ENCODE measurements at regions not wholly inside any gene's neighbourhood (a gene's known extent, or its start where the extent isn't known, plus 50 kb on each side); places are given as distances from the start of the nearest gene placed in this dataset.
"Not testable (repeated sequence)": the region's sequence is repeated elsewhere in the genome, so short reads cannot be mapped to it uniquely, and the experiment has no call there.

DNA sequence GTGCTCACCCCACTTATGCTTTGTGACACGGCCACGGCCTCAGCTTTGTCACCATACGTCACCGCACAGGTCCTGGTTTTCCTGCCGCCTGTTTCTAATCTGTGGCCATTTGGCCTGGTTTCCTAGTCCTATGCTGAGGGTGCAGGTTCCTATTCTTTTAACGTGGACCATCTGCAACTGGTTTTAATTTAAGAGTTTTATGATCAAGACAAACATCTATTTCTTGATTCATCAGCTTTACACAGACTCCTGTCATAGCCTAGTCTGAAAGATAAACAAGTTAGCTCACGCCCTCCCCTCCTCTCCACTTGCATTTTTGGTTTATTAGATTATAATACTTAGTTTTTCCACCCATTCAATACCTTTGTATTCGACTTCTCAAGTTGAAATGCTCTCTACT, 97.5 kb upstream of the RPS6KA2 start:
- no peak for DNase-seq (ENCODE audit: low spot score)

DNA sequence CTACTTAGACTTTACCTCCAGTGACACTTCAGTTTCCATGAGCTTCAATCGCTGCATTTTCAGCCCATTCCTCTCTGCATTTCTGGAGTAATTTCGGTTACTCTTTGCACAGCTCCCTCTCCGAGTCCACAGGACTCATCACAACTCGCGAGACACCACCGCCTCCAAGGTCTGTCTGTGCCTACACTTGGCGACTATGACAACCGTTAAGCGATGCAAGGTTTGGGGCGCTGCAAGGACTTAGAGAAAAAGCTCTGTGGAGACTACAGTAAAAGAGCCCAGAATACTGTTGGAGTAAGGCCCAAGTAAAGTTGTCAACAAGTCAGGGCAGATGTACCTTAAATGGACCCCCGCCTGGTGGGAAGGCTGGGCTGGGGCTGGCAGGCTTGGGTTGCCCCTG, 95.7 kb upstream of the RPS6KA2 start:
- DNase-seq (ENCODE audit: low spot score), result no peak

DNA sequence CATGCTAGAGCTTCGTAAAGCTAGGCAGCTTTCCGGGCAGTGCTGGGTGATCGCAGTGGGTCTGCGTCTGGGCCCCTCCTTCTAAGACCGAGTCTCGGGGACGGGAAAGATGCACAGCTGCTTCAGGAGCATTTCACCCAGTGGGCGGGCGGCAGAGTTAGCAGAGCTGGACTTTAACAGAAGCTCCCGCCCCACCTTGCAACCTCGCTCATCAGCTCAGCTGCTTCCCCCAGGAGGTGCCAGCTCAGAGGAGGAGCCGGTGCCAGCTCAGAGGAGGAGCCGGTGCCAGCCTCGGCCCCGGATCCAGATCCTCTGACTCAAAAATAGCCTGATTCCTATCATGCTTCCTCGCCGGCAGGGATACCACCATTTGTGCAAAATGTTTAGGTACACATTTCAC, 94.5 kb upstream of the RPS6KA2 start:
- DNase-seq (ENCODE audit: low spot score), result no peak

DNA sequence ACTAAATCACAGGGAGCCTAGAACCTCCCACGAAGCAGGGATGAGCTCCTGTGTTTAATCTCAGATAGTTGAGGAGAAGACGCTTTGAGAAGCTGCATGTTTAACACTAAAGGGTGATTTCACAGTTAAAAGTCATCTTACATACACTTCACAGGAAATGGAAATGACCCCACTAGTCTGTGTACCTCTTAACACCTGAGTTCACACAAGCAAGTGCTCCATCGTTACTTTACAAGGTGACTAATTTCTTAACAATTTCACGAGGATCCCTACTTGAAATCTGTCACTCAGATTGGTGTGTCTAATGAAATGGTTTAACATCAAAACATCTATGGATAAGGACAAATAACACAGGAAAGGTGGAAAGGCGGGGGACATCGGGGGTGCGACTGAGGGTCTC, 93.8 kb upstream of the RPS6KA2 start:
- DNase-seq (ENCODE audit: low spot score), result no peak

DNA sequence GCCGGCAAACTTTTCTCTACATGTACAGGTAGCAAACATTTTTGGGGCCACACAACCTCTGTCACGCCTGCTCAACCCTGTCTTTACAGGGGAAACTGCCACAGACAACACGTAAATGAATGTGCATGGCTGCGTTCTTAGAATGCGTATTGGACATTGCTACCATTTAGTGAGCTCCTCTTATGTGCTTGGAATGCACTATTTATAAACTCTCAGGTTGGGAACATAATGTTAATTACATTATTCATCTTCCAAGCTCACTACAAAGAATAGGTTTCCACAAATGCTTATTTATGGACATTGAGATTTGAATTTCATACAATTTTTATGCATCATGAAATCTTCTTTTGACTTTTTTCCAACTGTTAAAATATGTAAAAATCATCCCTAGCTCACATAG, 92.0 kb upstream of the RPS6KA2 start:
- DNase-seq (ENCODE audit: low spot score), result no peak

DNA sequence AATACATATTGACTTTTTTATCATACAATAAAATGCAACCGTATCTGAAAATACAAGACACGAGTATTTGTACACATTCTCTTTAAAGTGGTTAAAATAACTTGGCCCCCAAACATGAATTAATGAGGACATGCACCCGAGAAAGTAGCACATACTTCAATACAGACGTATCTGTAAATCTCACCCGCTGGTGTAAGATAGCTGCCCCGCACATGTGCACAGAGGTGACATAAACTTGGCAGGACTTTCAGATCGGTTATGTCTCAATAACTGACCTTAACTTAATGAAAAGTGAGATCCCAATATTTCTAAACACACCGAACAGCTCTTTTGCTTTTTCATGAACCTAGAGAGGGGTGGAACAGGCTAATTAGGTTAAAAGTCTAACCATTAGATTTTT, 91.5 kb upstream of the RPS6KA2 start:
- no peak for DNase-seq (ENCODE audit: low spot score)

DNA sequence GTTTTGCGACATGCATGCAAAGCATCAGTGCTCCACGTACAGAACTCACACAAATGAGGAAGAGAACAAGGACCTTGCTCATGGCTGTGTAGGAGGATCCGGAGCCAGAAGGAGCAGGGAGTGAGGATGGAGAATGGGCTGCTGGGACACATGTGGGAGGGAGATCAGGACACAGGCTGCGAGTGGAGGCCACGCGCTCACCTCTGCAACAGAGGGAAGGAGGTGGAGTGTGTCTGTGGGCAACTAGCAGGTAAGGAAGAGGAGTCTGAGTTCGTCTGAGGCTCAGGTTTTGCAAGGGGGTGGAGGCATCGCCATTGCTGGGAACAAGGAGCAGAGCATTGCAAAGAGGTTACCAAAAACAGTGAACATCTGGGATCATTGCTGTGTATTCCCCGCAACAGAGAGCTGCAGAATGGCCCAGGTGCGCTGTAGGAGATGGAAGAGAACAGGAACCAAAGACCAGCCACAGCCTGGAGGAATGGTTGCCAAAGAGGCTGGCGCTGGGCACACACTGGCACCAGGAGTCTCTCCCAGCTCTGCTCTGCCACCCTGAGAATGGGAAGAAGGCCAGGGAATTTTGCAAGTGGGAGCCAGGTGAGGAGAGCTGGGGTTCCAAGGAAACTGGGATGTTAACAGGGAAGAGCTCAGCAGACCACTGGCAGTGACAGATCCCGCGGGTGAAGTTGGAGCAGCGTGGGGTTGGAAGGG, 90.0 kb upstream of the RPS6KA2 start:
- no peak for DNase-seq (ENCODE audit: low spot score)

DNA sequence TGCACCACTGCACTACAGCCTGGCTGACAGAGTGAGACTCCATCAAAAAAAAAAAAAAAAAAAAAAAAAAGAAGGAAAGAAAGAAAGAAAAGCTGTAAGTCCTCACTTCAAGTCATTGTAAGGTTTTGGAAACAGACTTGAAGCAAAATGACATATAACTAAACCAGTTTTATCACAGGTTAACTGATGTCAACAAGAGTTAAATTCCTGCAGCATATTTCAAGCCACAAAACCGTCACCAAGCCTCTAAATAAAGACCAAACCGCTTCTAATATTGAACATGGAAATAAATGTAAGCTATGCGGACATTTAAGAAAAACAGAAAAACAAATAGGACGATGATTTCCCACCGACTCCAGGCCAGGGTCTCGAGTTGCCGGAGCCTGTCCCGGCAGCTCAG, 88.9 kb upstream of the RPS6KA2 start:
- no peak for DNase-seq (ENCODE audit: low spot score)

DNA sequence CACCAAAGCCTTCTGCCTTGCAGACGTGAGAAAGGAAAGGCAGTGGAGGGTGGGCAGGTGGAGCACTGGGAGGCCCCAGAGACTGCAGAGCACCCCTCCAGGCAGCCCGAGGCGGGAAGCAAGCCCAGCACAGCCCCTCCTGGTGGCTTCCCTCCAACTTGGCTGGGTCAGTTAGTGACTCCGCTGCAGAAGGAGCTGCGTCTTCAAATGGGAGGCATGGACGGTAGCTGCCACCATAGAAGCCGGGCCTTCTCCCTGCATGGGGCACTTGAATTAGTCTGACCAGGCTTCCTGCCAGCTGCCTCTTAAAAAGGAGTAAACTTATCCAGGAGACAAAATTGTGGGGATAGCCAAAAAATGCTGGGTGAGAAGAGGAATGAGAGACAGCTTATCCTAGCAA, 88.0 kb upstream of the RPS6KA2 start:
- DNase-seq (ENCODE audit: low spot score), result no peak

DNA sequence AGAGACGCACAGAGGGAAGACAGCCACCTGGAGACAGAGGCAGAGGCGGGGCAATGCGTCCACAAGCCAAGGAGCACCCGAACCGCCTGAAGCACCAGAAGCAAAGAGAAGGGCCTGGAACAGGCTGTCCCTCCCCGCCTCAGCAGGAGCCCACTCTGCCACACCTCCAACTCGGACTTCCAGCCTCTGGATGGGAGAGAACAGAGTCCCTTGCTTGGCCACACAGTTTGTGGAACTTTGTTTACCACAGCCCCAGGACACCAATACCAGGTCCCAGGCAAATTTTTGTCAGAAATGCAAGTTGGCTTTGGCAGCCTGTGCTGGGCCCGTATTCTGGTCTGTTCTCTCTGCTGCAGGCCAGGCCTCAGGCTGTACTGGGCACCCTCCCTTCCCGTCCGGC, 87.5 kb upstream of the RPS6KA2 start:
- DNase-seq (ENCODE audit: low spot score), result no peak

DNA sequence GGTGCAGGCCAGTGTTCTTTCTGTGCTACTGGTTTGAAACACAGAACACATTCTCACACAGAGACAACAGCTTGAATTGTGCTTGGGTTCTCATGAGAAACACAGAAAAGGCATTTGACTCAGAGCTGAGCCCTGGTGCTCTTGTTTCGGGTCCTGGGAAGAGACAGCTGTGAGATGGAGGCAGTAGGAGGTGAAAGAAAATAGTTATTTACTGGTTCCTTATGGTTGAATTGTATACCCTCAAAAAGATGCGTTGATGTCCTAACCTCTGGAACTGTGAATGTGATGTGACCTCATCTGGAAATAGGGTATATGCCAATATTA, 87.1 kb upstream of the RPS6KA2 start:
- DNase-seq (ENCODE audit: low spot score), result no peak

DNA sequence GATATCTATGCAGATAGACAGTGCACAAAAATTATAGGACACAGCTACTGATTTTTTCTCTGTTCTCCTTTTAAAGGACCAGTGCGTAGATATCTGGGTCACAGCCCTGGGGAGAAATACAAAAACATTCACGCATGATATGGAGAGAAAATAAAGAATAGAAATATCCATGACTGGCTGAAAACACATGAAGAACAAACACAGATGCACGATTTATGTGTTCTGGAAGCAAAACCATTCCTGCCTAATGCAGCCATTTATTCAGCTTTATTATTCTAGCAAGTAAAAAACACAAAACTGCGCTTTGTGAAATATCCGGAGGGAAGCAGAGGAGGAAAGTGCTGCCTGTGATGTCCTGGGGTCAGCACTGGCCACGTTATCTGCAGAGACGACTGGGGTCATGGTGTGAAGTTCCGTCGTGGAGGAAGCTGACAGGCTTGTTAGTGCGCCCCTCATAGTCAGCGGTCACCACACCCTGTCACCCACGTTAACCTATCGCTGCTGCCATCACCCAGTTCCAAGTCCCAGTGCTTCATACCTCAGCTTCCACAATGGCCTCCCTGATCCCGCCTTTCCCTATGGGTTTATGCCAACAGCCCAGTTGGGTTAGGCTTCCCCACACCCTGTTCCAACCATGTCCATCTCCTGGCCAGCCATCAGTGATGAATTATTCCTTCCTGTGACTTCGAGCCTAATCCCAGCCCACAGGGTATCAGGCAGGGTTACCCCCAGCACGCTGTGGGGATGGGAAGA, 86.6 kb upstream of the RPS6KA2 start:
- no peak for DNase-seq (ENCODE audit: low spot score)

DNA sequence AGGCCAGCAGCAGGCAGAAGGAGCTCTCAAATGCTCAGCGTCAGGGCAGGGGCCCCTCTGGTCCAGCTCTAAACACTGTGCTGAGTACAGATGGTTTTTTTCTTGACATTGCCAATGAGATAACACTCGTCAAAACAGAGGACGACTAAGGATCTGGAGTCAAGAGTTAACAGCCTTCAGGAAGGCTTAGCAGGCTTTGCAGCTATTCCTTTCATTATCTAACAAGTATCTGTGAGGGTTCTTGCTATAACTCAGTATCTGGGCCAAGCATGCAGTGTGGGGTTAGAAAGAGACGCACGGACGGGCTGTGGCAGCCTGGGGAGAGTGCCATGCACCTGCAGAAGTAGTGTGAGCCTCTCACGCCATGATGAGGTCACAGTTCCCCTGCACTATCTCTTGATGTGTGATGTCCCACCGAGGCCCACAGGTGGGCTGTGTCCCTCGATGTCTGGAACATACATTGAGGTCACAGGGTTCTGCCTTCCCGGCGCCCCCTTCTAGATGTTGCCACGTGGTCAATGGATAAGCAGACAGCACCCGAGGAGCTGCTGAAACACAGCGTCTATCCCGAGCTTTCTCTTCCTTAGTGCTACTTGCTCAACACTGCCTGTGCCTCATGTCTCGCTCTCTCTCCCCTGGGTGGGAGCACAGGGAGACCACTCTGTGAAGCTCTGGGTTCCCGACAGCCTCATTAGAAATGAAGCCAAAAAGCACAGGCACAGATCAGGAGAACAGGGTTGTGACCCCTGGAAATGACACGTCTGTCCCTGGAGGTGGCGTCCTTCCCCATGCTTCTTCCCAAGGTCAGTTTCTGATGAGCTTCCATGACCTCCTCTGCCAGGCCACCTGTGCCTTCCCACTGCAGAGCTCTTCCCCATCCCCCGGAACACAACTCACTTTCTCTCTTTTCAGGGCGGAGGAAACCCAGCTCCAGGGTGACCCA, 85.5 kb upstream of the RPS6KA2 start:
- no peak for DNase-seq (ENCODE audit: low spot score)

DNA sequence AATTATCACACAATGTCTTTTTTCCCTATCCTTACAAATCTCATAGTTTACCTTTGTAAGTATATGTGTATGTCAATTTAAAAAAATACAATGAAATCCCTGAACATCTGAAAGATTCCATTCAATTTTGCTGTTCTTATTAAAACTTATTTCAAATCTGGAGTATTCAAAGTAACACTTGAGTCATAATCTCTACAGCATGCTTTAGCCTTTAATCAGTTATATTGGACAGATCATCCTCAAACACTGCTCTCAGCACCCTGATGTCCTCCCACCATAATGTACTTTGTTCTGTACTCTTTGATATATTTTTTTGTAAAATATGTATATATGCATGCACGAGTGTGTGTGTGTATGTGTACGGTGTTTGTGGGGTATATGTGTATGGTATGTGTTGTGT, 83.0 kb upstream of the RPS6KA2 start:
- DNase-seq (ENCODE audit: low spot score), result no peak

DNA sequence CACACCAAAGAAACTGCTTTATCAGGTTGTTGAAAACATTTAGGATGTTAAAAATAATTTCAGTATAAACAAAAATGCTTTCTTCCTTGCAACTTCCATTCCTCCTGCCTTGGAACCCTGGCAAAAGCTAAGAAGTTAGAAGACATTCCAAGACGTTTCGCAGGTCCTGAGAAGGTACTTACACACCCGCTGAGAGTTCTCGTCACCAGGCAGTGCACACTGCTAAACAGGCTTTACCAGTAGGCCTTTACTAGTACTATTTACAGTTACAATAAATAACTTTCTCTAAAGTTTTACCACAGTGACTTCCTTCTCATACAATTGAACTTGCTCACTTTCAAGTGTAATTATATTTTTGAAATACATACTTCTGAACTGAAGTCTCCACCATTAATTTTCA, 81.4 kb upstream of the RPS6KA2 start:
- no peak for DNase-seq (ENCODE audit: low spot score)

DNA sequence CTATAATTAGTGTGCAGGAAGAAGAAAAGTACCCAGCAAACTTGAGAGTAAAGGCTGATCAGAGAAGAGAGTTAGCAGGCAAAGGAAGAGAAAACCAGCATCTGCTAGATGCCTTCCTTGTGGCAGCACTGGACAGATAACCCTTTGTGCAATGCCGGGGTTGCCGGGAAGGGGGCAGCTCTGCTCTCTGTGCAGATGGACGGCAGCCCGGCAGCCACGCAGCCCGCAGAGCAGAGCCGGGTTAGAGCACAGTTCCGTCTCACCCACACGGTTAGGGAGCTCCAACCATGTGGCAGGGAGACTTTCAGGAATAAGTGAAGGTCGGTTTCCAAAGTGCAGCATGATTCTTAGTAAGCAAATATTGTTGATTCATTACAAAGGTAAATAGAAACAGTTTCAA, 80.0 kb upstream of the RPS6KA2 start:
- DNase-seq (ENCODE audit: low spot score), result no peak

DNA sequence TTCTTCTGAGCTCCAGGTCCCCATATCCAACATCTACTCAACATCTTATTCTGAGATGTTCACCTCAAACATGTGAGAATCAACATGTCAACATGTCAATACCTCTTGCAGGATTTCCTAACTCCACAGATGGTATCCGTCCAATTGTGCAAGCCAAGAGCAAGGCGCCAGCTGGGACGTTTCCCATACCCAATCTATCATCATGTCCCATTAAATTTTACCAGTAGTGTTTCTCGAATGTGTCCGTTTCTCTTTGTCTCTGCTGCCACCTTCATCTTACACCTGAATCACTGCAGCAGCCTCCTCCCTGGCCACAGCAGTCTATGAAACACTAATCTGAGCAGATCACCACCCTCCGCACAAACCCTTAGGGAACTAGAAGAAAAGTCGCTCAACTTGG, 78.0 kb upstream of the RPS6KA2 start:
- no peak for DNase-seq (ENCODE audit: low spot score)

DNA sequence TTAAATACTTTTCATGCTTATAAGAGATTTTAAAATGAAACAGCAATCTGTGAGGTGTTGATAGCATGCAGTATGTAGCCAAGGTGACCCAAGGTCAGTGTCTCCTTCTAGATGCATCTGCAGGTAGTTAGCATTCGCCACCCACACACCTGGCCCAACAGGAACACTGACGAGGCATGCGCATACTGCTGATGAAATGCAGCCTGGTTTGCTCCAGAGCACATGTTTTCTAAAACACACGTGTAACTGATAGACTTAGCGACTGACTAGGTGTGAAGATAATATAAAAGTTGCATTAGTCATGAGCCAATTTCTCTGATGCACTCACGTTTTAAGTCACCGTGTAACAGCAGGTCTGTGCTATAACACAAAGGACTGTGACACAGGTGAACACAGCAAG, 77.1 kb upstream of the RPS6KA2 start:
- DNase-seq (ENCODE audit: low spot score), result no peak

DNA sequence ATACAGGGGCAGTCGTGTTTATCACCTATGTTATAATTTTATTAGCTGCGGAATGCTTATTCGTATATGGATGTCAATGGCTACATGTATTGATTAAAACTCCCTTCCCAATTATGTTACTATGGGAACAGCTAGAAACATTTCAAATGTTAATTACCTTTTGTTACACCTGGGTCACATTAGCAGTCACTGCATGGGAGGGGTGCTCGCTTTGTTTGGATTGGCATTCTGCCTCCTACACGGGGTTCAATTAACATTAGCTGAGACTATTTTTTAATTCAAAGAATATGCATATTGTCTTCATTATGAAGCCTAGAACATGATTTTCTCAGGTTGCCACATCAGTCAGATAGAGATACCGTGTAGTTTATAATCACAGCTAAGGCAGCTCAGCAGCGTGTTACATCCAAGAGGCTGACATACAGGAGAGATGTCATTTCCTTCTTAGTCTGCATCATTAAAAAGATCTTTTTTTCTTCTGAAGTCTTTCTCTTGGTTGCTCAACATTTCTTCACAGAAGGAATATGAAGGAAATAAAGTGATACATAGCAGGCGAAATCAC, 76.2 kb upstream of the RPS6KA2 start:
- no peak for DNase-seq (ENCODE audit: low spot score)

DNA sequence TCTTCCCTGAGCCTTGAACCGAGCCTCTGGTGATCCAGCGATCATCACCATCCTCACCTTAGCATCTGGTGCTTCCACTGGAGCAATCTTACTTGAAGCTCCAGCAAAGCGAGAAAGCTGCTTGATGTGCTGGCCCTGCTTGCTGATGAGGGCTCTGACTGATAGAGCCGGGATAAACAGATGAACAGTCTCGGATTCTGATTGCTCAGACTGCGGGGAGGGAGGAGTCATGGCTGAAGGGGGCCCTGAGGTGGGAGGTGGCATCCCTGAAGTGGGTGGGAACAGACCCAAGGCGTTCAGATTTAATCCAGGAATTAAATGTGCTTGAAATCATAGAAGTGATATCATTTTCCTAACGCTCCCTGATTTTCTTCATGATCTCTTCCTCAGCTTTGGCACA, 74.4 kb upstream of the RPS6KA2 start:
- not testable (repeated sequence) for DNase-seq (ENCODE audit: low spot score)

DNA sequence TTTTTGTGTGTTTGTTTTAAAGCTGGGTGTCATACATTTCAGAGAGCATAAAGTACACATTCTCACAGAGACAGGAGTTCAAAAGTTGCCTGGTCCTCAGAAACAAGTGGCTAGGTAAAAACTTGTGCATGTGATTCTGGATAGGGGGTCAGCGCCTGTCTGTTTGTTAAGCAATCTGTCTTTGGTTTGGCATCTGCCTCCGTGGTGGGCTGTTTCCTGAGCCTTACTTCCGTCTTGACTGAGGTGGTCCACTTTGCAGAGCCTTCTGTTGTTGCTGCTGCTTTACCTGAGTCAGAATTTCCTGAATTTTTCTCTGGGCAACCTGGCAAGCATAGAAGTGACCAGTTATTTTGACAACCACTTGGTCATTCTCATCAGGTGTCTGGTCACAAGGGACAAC, 73.8 kb upstream of the RPS6KA2 start:
- not testable (repeated sequence) for DNase-seq (ENCODE audit: low spot score)

DNA sequence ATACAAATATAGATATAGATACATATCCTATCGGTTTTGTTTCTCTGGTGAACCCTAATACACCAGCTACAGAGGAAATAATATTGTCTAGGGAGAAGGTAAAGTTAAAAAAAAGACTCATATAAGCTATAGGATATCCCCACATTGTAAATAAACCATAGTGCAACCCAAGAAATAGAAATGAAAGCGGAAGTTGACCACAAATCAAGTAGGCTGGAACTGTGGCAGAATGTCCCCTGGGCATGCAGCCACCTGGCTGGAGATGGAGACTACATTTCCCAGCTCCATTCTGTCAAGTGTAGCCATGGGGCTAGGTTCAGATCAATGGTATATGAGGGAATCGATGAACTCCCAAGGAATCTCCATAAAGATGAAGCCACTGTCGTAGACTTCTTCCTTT, 70.1 kb upstream of the RPS6KA2 start:
- DNase-seq (ENCODE audit: low spot score), result no peak

DNA sequence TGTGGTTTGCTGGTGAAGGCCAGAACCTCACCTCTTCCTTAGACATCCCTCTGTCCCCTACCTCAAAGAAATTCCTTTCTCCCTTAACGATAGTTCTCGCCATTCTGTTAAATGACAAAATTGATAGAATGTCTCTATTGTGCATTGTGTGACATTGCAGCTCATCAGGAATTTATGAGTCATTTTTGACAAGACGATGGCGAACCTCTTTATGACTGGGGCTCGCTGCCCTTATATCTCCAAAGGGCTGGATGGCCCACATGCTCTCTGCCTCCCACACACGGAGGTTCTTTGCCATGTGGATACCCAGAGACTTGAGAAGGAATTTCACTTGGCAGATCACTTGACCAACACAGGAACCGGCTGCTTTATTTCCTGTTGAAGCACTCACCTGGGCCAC, 66.8 kb upstream of the RPS6KA2 start:
- no peak for DNase-seq (ENCODE audit: low spot score)

Measured in AG08395 (cell line).